Thoracic aorta (tissue), 2 donors: ENCODE measurements at regions not wholly inside any gene's neighbourhood (a gene's known extent, or its start where the extent isn't known, plus 50 kb on each side); places are given as distances from the start of the nearest gene placed in this dataset.

Source experiments
- ATAC-seq: fragments of 150-250 bp; one replicate; pipeline ENCODE4 v1.8.0; 2017; ENCODE audit warnings: low read depth; ENCODE audit not compliant: insufficient number of reproducible peaks, low FRiP score
- DNase-seq: peaks from one replicate; pipeline ENCODE4 v3.0.0-alpha.2; 2020; ENCODE audit warnings: low spot score
- H3K27ac ChIP-seq, 2 donors: fragments of 200-600 bp; sonication (generic); 1 replicate in 1 of 2; 2 replicates in 1 of 2; pipeline ENCODE4 v1.5.1; 2016; ENCODE audit warnings: mild to moderate bottlenecking in 2 of 2, moderate library complexity in 2 of 2
- H3K27me3 ChIP-seq: fragments of 200-600 bp; sonication (generic); replicated peaks from 2 replicates; pipeline ENCODE4 v1.6.0; 2016; ENCODE audit warnings: mild to moderate bottlenecking; ENCODE audit not compliant: insufficient read depth
- H3K36me3 ChIP-seq: fragments of 200-600 bp; sonication (generic); one replicate; pipeline ENCODE4 v1.5.1; 2016
- H3K4me1 ChIP-seq, 2 donors: fragments of 200-600 bp; sonication (generic); 1 replicate in 1 of 2; 2 replicates in 1 of 2; pipeline versions ENCODE4 v1.5.1 to v1.6.0; 2016; ENCODE audit warnings: low read depth in 2 of 2, mild to moderate bottlenecking in 1 of 2; ENCODE audit not compliant: control insufficient read depth in 1 of 2
- H3K4me3 ChIP-seq: fragments of 200-600 bp; sonication (generic); 2 replicates; pipeline ENCODE4 v1.5.1; 2016; ENCODE audit warnings: mild to moderate bottlenecking
- H3K9me3 ChIP-seq: fragments of 200-600 bp; sonication (generic); 2 replicates; pipeline ENCODE4 v1.5.1; 2016
- TF ChIP-seq, protein P1 (sequence below): fragments of 200-600 bp; sonication (generic); IDR thresholded peaks from one replicate; pipeline ENCODE4 v1.5.1; 2019; ENCODE audit warnings: antibody characterized with exemption

- no peak overlapping the region for H3K27ac ChIP-seq
- no peaks in the 10 kb centered on the region for H3K36me3 ChIP-seq
- ATAC-seq, result no peak
- no peaks in the 10 kb centered on the region for H3K9me3 ChIP-seq
- H3K4me1 ChIP-seq, result no peaks in the 10 kb centered on the region
- H3K4me3 ChIP-seq, result no peak overlapping the region
- H3K27me3 ChIP-seq, result no peaks in the 10 kb centered on the region
- TF ChIP-seq, protein P1, sequence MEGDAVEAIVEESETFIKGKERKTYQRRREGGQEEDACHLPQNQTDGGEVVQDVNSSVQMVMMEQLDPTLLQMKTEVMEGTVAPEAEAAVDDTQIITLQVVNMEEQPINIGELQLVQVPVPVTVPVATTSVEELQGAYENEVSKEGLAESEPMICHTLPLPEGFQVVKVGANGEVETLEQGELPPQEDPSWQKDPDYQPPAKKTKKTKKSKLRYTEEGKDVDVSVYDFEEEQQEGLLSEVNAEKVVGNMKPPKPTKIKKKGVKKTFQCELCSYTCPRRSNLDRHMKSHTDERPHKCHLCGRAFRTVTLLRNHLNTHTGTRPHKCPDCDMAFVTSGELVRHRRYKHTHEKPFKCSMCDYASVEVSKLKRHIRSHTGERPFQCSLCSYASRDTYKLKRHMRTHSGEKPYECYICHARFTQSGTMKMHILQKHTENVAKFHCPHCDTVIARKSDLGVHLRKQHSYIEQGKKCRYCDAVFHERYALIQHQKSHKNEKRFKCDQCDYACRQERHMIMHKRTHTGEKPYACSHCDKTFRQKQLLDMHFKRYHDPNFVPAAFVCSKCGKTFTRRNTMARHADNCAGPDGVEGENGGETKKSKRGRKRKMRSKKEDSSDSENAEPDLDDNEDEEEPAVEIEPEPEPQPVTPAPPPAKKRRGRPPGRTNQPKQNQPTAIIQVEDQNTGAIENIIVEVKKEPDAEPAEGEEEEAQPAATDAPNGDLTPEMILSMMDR, result no peak
- no peak for DNase-seq
Measured at GRCh38 chr11:70592641-70593165, 194.4 kb downstream of the CTTN start.

DNA sequence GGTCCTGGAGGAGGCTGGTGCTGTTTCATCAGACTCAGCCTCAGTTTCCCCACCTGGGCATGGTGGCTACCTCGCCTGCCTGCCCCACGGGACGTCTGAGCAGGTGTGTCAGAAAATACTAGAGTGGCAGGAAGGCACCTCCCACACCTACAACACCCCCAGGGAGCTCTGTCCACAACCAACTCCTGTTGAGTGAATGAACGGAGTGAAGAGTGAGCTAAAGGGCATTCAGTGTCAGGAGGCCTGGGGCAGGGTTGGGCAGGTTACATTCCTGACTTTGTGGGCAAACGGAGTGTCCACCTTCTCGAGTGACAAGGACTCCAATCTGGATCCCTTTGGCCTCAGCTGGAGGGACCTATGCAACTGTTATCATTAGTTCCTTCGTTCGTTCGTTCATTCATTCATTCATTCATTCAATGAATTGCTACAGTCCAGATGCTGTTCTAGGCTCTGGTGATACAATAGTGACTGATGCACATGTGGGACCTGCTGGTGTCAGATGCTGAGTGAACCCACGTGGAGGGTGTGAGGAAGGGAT, 195.2 kb downstream of the CTTN start:
- Histone ChIP-seq H3K4me3 (no peak overlapping the region), H3K27me3 (no peaks in the 10 kb centered on the region), H3K36me3 (no peaks in the 10 kb centered on the region), H3K4me1 (no peaks in the 10 kb centered on the region), H3K9me3 (no peaks in the 10 kb centered on the region), H3K27ac (no peak overlapping the region)
- DNase-seq (no peak), ATAC-seq (no peak)
- TF ChIP-seq, protein P1, result no peak

- Histone ChIP-seq H3K9me3 (no peaks in the 10 kb centered on the region), H3K4me3 (no peak overlapping the region), H3K27me3 (no peaks in the 10 kb centered on the region), H3K27ac (no peak overlapping the region), H3K36me3 (no peaks in the 10 kb centered on the region), H3K4me1 (no peaks in the 10 kb centered on the region)
- ATAC-seq (no peak), DNase-seq (no peak)
- TF ChIP-seq, protein P1, result no peak
Measured at GRCh38 chr11:70594031-70594430, 195.7 kb downstream of the CTTN start.

DNA sequence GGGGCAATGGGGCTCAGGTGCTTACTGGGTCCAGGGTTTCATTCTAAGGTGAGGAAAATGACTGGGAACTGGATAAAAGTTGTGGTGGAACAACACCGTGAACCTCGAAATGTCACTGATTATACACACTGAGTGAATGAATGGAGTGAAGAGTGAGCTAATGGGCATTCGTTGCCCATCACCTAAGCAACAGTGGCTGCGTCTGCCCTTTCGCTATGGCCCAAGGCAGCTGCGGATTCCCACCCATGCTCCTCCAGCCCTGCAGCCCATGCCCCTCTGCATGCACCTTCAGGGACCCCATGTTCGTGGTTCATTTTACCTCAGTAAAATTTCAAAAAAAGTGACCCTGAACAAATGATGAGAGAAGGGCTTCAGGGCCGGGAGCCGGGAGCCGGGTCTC, 196.3 kb downstream of the CTTN start:
- Histone ChIP-seq H3K4me1 (no peaks in the 10 kb centered on the region), H3K9me3 (no peaks in the 10 kb centered on the region), H3K36me3 (no peaks in the 10 kb centered on the region), H3K4me3 (no peak overlapping the region), H3K27me3 (no peaks in the 10 kb centered on the region), H3K27ac (no peak overlapping the region)
- ATAC-seq (no peak), DNase-seq (no peak)
- TF ChIP-seq, protein P1, result no peak

GRCh38 chr11:70595016-70595415, 196.7 kb downstream of the CTTN start:
- no peaks in the 10 kb centered on the region for H3K4me1 ChIP-seq
- ATAC-seq (no peak), DNase-seq (no peak)
- no peaks in the 10 kb centered on the region for H3K9me3 ChIP-seq
- H3K27ac ChIP-seq, result no peak overlapping the region
- TF ChIP-seq, protein P1, result no peak
- H3K27me3 ChIP-seq, result no peaks in the 10 kb centered on the region
- no peak overlapping the region for H3K4me3 ChIP-seq
- H3K36me3 ChIP-seq, result no peaks in the 10 kb centered on the region
